NCI-H2227 treated with DMSO at 0.1 percent for 48 hours (cell line): ENCODE measurements at regions not wholly inside any gene's neighbourhood (a gene's known extent, or its start where the extent isn't known, plus 50 kb on each side); places are given as distances from the start of the nearest gene placed in this dataset.
"Not testable (repeated sequence)": the region's sequence is repeated elsewhere in the genome, so short reads cannot be mapped to it uniquely, and the experiment has no call there.

Source experiments
- DNase-seq: peaks from one replicate; lab custom pipeline; 2025; lab: John Stamatoyannopoulos, UW

GRCh38 chr12:114616081-114616480 lies 67.9 kb downstream of the TBX3 start:
- no peak for DNase-seq

- no peak for DNase-seq
Measured at GRCh38 chr12:114614040-114614439, 69.9 kb downstream of the TBX3 start.

GRCh38 chr12:114612062-114612461 lies 71.9 kb downstream of the TBX3 start:
- no peak for DNase-seq

- DNase-seq: no peak
Measured at GRCh38 chr12:114611145-114612018, 72.6 kb downstream of the TBX3 start.

DNA sequence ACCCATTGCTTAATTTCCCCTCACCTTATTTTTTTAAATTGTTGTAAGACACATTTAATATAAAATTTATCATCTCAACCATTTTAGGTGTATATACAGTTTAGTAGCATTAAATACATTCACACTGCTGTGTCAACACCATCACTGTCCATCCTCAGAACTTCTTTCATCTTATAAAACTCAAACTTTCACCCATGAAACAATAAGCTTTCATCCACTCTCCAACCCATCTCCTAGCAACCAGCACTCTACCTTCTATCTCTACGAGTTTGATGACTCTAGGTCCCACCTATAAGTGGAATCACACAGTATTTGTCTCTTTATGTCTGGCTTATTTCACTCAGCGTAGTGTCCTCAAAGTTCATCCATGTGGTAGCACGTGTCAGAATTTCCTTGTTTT lies 75.5 kb downstream of the TBX3 start:
- DNase-seq: no peak

GRCh38 chr12:114605918-114606317 lies 78.1 kb downstream of the TBX3 start:
- DNase-seq: no peak

- DNase-seq: no peak
Measured at GRCh38 chr12:114604606-114605005, 79.4 kb downstream of the TBX3 start.

DNA sequence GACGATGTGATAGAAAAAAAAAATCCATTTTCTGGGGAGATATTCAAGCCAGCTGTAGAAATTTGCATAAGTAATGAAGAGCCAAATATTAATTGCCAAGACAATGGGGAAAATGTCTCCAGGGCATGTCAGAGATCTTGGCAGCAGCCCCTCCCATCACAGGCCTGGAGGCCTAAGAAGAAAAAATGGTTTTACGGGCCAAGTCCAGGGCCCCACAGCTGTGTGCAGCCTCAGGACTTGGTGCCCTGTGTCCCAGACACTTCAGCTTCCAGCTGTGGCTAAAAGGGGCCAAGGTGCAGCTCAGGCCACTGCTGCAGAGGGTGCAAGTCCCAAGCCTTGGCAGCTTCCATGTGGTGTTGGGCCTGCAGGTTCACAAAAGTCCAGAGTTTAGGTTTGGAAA lies 83.4 kb downstream of the TBX3 start:
- DNase-seq: not testable (repeated sequence)

- DNase-seq: no peak
Measured at GRCh38 chr12:114598111-114598510, 85.9 kb downstream of the TBX3 start.

DNA sequence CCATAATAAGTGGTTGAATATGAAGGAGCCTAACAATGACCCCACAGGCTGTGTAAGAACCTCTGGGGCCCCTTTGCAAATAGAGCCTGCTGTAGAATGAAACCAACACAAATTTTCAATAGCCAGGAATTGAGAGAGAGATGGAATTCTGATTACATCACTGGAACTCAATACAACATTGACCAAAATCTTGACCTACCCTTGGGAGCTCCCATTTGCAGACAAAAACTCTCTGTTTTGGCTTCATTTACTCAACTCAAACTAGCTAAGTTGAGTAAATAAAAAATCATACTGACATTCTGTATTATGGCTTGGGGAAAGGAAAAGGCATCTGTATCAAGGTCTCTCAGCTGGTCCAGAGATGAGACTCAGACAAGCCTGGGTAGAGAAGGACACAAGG lies 91.0 kb downstream of the TBX3 start:
- no peak for DNase-seq

- DNase-seq: no peak
Measured at GRCh38 chr12:114588061-114588460, 95.9 kb downstream of the TBX3 start.

DNA sequence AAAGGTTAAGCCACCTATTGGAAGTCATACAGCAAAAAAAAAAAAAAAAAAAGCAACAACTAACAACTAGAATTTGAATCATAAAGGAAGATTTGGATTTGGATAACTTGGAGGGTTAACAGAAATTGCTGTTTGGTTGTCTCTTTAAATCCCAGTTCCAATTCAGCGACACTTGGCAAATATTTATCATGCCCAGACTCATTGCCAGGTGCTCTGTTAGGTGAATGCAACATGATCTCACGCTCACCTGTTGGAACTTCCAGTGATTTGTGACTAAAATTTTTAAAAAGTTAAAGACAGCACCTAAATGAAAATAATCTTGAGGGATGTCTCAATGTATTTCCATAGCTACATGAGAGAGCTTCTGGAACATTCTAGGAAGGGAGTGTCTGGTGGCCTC lies 103.7 kb downstream of the TBX3 start:
- no peak for DNase-seq

GRCh38 chr12:114579389-114579788 lies 104.6 kb downstream of the TBX3 start:
- no peak for DNase-seq

DNA sequence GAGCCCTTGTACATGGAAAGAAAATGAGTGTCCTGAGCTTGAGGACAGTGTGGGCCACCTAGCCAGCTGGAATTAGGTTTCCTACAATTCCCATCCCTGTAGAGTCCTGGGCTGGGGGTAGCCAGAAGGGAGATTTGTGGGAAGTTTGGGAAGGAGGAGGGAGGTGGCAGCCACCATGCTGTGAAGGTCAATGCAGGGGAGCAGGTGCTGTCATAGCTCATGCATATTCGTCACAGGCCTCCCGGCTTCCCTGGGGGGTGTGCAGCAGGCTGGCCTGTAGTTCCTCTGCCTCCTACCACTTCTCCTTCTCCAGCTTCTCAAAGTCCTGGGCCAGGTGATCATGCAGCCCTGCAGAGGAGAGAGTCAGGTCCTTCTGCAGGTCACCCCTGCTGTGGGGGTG lies 121.3 kb downstream of the TBX3 start:
- DNase-seq: no peak

DNA sequence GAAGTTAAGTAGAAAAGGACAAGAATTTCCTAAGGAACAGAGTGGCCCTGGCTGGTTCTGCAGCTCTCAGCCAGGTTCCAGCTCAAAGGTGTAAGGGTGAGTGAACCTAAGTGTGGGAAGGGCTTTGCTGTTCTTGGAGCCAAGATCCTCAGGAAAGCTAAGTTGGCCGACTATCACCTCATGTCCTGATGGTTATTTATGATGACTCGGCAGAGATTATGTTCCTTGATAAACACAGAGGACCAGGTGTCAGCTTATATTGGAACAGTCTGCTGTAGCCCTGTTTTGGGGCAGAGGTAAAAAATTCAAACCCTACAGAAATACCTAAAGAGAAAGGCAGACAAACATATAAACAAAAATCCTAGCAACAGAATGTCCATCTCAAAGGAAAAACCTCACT lies 128.5 kb downstream of the TBX3 start:
- no peak for DNase-seq

GRCh38 chr12:114547636-114548035 lies 136.3 kb downstream of the TBX3 start:
- DNase-seq: no peak

DNA sequence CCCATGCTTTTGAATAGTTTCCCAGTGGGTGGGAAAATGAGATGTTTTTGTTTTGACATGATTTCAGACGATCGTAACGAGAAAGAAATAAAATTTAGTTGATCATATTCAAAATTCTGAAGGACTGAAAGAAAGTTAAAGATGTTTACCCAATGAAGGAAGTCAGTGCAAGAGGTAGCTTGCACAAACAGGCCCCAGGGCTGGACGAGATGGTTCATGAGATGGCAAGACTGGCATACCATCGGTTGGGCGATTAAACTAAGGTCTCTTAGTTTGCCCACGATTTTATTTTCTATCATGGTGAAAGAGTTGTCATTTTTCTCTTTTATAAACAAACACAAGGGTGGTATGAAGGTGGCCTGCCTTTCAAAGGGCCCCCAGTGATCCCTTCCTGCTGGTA lies 124.5 kb upstream of the TBX5 start:
- no peak for DNase-seq

DNA sequence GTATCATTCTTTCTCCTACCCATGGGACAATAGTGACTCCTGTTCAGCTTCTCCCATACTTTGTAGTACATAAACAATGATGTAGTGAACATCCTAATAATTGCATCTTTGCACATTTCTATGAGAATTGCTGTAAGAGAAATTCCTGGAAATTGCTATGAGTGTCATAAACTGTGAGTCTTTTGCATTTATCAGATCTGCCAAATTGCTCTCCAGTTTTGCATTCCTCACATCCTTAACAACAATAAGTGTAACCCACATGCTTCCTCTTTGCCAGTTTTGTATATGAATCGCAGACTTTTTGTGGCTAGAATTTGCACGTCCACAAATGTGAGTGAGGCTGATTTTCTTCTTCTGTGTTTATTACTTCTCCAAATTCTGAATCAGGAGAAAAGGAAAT lies 124.0 kb upstream of the TBX5 start:
- no peak for DNase-seq

- DNase-seq: no peak
Measured at GRCh38 chr12:114528766-114529165, 122.8 kb upstream of the TBX5 start.

- DNase-seq: not testable (repeated sequence)
Measured at GRCh38 chr12:114521160-114521559, 115.2 kb upstream of the TBX5 start.

- DNase-seq: no peak
Measured at GRCh38 chr12:114512351-114512750, 106.4 kb upstream of the TBX5 start.

DNA sequence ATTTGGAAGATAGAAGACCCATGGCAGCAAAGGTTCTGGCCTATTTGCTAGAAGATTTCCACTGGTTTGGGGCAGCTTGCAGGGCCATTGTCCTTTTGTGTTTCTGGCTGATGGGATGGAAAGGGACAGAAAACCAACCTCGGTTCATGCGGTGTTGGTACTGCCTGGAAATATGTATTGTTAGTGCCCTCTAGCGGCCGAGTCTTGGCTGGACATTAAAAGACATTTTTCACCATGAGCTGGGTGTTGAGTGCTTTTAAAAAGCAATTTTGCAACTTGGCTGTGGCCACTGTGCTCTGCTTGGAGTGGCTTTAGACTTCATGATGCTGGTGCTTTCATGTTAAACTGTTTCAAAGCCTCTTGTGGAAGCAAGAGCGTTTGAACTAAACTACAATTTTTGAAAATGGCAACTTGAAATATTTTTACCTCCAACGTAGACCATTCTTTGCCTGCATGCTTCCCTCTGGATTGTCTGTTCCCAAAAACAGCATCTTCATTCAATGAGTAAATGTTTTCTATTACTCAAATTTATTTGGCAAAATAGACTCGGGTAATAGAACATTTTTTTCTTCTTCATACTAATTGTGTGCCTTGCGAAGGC lies 102.7 kb upstream of the TBX5 start:
- peak; percentile 4 for DNase-seq

GRCh38 chr12:114506651-114507050 lies 100.7 kb upstream of the TBX5 start:
- DNase-seq: no peak

- no peak for DNase-seq
Measured at GRCh38 chr12:114504311-114504710, 98.4 kb upstream of the TBX5 start.
